Left ventricle myocardium superior (tissue), 1 donor: ENCODE measurements at regions not wholly inside any gene's neighbourhood (a gene's known extent, or its start where the extent isn't known, plus 50 kb on each side); places are given as distances from the start of the nearest gene placed in this dataset.

Experiments
- ATAC-seq: fragments of 200-7000 bp; cut with Tn5 transposase; one replicate; pipeline ENCODE4 v1.9.1; 2020; ENCODE audit warnings: mild to moderate bottlenecking, moderate library complexity
- DNase-seq: peaks from one replicate; pipeline ENCODE4 v3.0.0-alpha.2; 2020
- intact Hi-C: fragments of 100-400 bp; cut with micrococcal nuclease; formaldehyde crosslinking; loops from one replicate; pipeline ENCODE4 v1.11.0; 2022
- donor health status: DM: no; HTN: yes; CAD: no; lungs with severe emphysema.

- intact Hi-C loops: no loop called here
- DNase-seq (no peak), ATAC-seq (no peak)
These were observed 295.3 kb upstream of the KLF6 start for GRCh38 chr10:4080225-4080805.

DNA sequence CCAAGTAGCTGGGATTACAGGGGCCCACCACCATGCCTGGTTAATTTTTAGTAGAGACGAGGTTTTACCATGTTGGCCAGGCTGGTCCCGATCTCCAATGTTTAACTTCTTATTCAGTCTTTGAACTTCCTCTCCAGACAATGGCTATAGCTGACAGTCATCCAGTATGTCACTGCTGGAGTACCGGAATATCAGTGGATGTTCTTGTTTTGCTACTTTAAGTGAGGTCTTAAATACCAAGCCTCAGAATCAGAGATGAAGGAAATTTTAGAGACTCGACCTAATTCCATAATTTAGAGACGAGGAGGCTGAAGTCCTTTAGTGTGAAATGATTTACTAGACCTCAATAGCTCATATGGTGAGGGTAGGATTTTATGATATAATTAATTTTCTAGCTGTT, 294.8 kb upstream of the KLF6 start:
- DNase-seq (no peak), ATAC-seq (no peak)
- intact Hi-C loops: no loop called here

DNA sequence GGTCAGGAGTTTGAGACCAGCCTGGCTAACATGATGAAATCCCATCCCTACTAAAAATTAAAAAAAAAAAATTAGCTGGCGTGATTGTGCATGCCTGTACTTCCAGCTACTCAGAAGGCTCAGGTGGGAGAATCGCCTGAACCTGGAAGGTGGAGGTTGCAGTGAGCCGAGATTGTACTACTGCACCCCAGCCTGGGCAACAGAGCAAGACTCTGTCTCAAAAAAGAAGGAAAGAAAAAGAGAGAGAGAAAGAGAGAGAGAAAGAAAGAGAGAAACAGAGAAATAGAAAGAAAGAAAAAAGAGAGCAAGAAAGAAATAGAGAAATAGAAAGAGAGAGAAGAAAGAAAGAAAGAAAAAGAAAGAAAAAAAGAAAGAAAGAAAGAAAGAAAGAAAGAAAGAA, 292.8 kb upstream of the KLF6 start:
- intact Hi-C loops: no loop called here
- ATAC-seq (no peak), DNase-seq (no peak)

- DNase-seq: no peak
- ATAC-seq: no peak
- intact Hi-C loops: no loop called here
These were observed 292.0 kb upstream of the KLF6 start for GRCh38 chr10:4076983-4077382.

- no peak for ATAC-seq
- intact Hi-C loops: no loop called here
- no peak for DNase-seq
These were observed 290.4 kb upstream of the KLF6 start for GRCh38 chr10:4075443-4075842.

DNA sequence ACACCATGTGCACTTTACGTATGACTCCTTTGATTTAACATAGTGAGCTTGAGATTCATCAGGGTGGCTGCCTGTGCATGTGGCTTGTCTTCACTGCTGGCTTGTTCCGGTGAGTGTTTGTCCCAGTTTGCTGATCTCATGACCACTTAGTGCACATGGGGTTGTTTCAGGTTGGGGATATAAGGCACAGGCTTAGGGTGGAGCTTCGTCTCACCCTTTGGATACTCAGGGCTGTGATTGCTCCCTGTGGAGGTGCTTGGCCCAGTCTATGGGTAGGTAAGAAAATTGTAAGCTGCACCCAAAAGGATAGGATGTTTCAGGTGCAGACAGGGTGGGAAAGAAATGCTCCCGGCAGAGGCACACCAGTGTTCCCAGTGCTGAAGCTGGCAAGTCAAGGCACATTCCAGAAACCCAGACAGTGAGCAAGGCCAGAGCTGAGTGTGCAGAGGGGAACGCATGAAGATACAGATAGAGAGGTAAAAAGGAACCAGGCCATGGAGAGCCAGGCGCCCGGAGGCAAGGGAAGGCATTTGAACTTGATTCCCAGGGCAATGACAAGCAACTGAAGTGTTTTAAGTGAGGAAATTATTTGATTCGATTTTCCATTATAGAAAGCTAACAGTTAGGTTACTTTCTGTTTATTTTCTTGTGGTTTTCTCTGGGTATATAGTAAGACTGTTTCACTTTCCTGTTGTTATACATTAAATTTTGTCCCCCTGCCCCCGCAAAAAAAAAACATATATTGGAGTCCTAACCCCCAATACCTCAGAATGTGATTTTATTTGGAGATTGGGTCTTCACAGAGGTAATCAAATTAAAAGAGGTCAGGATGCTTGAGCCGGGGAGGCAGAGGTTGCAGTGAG, 289.8 kb upstream of the KLF6 start:
- ATAC-seq: peak; percentile 92
- intact Hi-C loops: no loop called here
- peak; percentile 58 for DNase-seq

DNA sequence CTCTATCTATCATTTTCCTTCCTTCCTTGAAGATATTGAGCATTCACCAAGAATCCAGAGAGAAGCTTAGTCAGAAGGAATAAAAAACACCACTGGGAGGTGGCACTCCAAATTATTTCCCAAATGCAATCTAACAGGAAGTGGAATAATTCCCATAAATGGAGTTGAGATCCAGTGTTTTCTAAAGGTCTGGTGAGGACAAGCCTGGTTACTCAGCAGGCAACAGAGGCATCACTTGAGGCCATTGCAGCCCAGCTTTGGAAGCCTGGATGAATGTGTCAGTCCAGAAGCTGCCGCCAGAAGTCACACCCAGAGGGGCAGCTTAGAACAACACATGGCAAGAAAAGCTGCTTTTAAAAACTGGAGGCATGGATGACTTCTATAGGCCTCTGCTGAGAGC, 288.9 kb upstream of the KLF6 start:
- intact Hi-C loops: no loop called here
- ATAC-seq (peak; percentile 79), DNase-seq (peak; percentile 57)

DNA sequence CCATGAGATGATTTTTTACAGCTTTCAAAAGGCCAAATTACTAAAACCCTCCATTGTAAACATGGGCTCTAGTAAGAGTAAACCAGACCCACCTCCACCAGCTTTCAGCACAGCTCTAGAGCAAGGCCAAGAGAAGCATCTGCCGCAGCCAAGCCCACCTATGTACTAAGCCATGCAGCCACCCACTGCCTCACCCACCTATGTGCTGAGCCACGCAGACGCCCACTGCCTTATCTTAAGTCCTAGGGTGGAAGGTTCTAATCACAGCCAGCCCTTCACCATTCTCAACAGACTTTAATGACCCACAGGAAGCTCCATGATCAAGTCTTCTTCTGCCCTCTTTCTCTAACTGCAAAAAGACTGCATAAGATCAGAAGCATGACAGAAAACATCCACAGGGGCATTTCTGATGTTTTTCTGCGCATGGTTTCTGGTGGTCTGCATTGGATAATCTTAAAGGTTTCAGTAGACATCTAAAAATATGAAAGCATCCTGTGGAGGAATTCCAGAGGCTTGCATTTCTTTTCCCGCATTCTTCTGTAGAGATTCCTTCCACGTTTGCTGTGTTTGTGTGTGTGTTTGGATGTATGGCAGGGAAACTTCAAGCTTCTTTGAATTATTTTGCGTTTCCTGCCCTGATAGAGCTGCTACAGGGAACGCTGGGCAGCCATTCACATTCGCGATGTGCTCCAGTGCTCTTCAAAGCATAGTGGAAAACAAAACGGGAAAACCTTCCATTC, 286.1 kb upstream of the KLF6 start:
- ATAC-seq: no peak
- no peak for DNase-seq
- intact Hi-C loops: no loop called here

DNA sequence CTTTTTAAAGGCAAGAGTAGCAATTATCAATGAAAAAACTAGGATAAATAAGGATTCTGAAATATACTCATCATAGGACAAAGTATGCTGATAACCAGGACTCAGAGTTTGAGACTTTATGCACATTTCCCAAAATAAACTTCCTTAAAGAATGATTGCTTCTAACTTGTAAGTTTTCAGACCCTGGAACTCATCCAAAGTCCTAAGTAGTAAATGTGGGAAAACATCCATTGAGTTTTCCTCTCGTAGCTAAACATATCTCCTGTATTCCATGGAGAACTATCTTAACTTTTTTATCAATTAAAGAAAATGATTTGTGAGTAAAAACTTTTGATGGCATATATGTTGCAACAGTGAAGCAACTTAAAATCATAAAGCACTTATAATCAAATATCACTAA, 285.2 kb upstream of the KLF6 start:
- no peak for ATAC-seq
- intact Hi-C loops: no loop called here

DNA sequence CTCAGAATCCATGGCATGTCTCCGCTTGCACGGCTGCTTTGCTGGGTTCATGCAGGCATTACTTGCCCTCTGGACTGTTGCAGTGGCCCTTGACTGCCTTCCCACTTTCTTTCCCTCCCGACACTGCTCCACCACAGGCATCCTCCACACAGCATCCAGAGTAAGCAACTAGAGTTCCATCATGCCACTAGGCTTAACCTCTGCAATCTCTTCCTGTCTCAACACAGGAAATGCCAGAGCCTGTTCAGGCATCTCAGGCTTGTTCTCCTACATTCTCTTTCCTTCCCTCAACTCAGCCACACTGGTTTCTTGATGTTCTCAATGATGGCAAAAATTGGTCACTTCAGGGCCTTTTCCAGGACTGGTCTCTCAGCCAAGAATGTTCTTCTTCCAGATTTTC, 284.5 kb upstream of the KLF6 start:
- ATAC-seq: peak; percentile 10
- no peak for DNase-seq
- intact Hi-C loops: no loop called here

More for the DNA sequence above, 285.2 kb upstream of the KLF6 start:
- no peak for DNase-seq

- intact Hi-C loops: no loop called here
- no peak for DNase-seq
- no peak for ATAC-seq
These were observed 283.6 kb upstream of the KLF6 start for GRCh38 chr10:4068629-4069028.

DNA sequence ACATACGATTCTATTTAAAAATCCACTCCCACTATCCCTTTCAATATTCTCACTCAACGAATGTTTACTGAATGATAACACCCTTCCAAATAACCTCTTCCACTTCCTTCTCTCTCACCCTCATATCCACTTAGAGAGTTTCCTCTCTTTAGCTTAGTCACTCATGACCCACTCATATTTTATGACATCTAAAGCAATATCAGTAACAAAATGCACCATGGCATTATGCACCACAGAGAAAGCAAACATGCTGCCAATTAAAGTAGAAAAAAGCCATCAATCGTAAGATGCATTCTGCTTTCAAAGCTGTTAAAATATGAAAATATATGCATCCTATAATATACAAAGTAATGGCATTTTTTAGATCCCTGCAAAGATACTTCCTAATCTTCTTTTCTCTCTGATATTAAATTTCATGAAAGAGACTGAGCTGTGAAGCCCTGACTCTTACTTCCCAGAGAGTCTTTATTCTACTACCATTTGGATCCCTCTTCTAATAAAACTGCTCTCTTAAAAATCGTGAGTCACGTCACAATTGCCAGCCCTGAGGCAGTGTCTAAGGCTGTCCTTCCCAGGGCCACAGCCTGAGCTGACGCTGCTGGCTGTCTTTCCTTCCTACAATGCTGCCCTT, 283.0 kb upstream of the KLF6 start:
- intact Hi-C loops: no loop called here
- no peak for DNase-seq
- no peak for ATAC-seq

- intact Hi-C loops: no loop called here
- ATAC-seq: peak; percentile 29
- DNase-seq: no peak
These were observed 282.5 kb upstream of the KLF6 start for GRCh38 chr10:4067531-4067930.

GRCh38 chr10:4066581-4067390, 281.8 kb upstream of the KLF6 start:
- intact Hi-C loops: no loop called here
- no peak for DNase-seq
- ATAC-seq: no peak

- ATAC-seq: no peak
- intact Hi-C loops: no loop called here
These were observed 279.5 kb upstream of the KLF6 start for GRCh38 chr10:4064489-4064888.

GRCh38 chr10:4063717-4064116, 278.7 kb upstream of the KLF6 start:
- no peak for ATAC-seq
- intact Hi-C loops: no loop called here
- no peak for DNase-seq

More at GRCh38 chr10:4064489-4064888, 279.5 kb upstream of the KLF6 start:
- DNase-seq: no peak

- DNase-seq: no peak
- ATAC-seq: no peak
- intact Hi-C loops: no loop called here
These were observed 277.7 kb upstream of the KLF6 start for GRCh38 chr10:4062751-4063150.

- intact Hi-C loops: no loop called here
- no peak for DNase-seq
- ATAC-seq: peak; percentile 7
These were observed 277.1 kb upstream of the KLF6 start for GRCh38 chr10:4062072-4062471.

DNA sequence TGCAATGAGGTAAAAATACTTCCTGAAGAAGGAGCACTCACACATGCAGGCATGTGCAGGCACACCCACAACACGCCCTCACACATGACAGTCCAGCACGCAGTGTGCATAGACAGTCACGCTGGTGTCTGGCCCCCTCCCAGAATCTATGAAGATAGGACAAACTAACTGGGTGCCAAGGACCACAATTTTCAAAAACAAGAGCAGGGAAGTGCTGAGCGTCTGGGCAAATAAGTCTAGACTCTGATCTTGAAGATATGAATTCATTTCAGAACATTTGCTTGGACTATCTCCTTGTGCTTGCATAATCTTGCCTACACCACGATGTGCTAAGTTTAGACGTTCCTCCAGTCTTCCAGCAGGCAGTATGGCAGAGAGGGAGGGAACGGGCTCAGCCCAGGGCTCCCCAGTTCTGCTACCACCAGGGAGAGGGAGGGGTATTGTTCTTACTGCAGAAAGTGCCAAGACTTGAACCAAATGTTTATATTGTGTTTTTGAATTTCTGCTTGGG, 276.5 kb upstream of the KLF6 start:
- peak; percentile 94 for ATAC-seq
- peak; percentile 61 for DNase-seq
- intact Hi-C loops: no loop called here
